GM12878 (cell line): ENCODE measurements at regions not wholly inside any gene's neighbourhood (a gene's known extent, or its start where the extent isn't known, plus 50 kb on each side); places are given as distances from the start of the nearest gene placed in this dataset.

ENCODE experiments used
- CTCF ChIP-seq, 3 experiments: IDR thresholded peaks in 2 of 3; conservative IDR thresholded peaks in 1 of 3; 2 replicates each; pipeline ENCODE4 v1.5.1; 2011; ENCODE audit warnings: low read depth in 3 of 3, low read length in 3 of 3, mild to moderate bottlenecking in 3 of 3, control low read depth in 2 of 3, moderate library complexity in 2 of 3, inconsistent platforms in 1 of 3, mixed read lengths in 1 of 3; ENCODE audit not compliant: control insufficient read depth in 2 of 3, insufficient read depth in 1 of 3; ENCODE audit errors: extremely low read depth in 1 of 3
- E2F4 ChIP-seq: IDR thresholded peaks from 2 replicates; pipeline ENCODE4 v1.6.1; 2012; ENCODE audit warnings: low read depth, low read length, improper control_type of control experiment
- EP300 ChIP-seq, 2 experiments: fragments of 150-350 bp in 1 of 2; IDR thresholded peaks; 2 replicates each; pipeline ENCODE4 v1.6.1; 2011 to 2012; ENCODE audit warnings: low read depth in 2 of 2, low read length in 2 of 2, borderline replicate concordance in 1 of 2, improper control_type of control experiment in 1 of 2, inconsistent platforms in 1 of 2; ENCODE audit not compliant: control insufficient read depth in 1 of 2
- FOS ChIP-seq: IDR thresholded peaks from 3 replicates; pipeline ENCODE4 v1.6.1; 2011; ENCODE audit warnings: borderline replicate concordance; ENCODE audit not compliant: insufficient read length; ENCODE audit errors: extremely low read depth
- MAX ChIP-seq: IDR thresholded peaks from 2 replicates; pipeline ENCODE4 v1.6.1; 2012; ENCODE audit warnings: low read depth, low read length, improper control_type of control experiment
- MYC ChIP-seq: IDR thresholded peaks from 2 replicates; pipeline ENCODE4 v1.6.1; 2011; ENCODE audit warnings: mild to moderate bottlenecking, low read length, moderate library complexity, inconsistent platforms; ENCODE audit not compliant: insufficient read depth, insufficient replicate concordance, insufficient read length, severe bottlenecking
- POLR2A ChIP-seq: IDR thresholded peaks from 2 replicates; pipeline ENCODE4 v1.6.1; 2011; ENCODE audit warnings: low read depth, mild to moderate bottlenecking, low read length
- RAD21 ChIP-seq: IDR thresholded peaks from 2 replicates; pipeline ENCODE4 v1.6.1; 2011; ENCODE audit warnings: mild to moderate bottlenecking, low read depth, low read length, moderate library complexity; ENCODE audit not compliant: insufficient read depth
- RBBP5 ChIP-seq: fragments of 200-600 bp; sonication (generic); conservative IDR thresholded peaks from 2 replicates; pipeline ENCODE4 v1.6.1; 2016
- RCOR1 ChIP-seq: conservative IDR thresholded peaks from 2 replicates; pipeline ENCODE4 v1.6.1; 2012; ENCODE audit warnings: low read depth, low read length, improper control_type of control experiment
- SIN3A ChIP-seq: IDR thresholded peaks from 2 replicates; pipeline ENCODE4 v1.6.1; 2012; ENCODE audit warnings: low read depth, low read length, improper control_type of control experiment
- SPI1 ChIP-seq: IDR thresholded peaks from 2 replicates; pipeline ENCODE4 v1.6.1; 2011; ENCODE audit warnings: low read depth, mild to moderate bottlenecking, low read length, moderate library complexity, borderline replicate concordance; ENCODE audit not compliant: insufficient read depth
- ZNF274 ChIP-seq: IDR thresholded peaks from one replicate; pipeline ENCODE4 v1.8.0; 2011; ENCODE audit not compliant: insufficient read length, insufficient read depth

GRCh38 chr9:115756736-115757135, 396.9 kb upstream of the PAPPA start:
- TF ChIP-seq EP300 (IDR thresholded peaks at IDR 0.05; ENCODE audit: borderline replicate concordance in 1 of 2, control insufficient read depth in 1 of 2, low read depth in 2 of 2, low read length in 2 of 2) = no peak
- no peak for TF ChIP-seq FOS
- no peak for TF ChIP-seq RBBP5
- no peak for TF ChIP-seq SIN3A
- no peak for TF ChIP-seq RCOR1
- TF ChIP-seq E2F4 = no peak
- TF ChIP-seq CTCF (IDR thresholded peaks at IDR 0.05 in 2 of 3, conservative IDR thresholded peaks at IDR 0.05 in 1 of 3; ENCODE audit: control insufficient read depth in 2 of 3, extremely low read depth in 1 of 3, insufficient read depth in 1 of 3, low read depth in 3 of 3, low read length in 3 of 3) = no peak
- TF ChIP-seq POLR2A = no peak
- no peak for TF ChIP-seq ZNF274
- TF ChIP-seq RAD21 = no peak
- TF ChIP-seq MAX = no peak
- no peak for TF ChIP-seq MYC
- no peak for TF ChIP-seq SPI1
